Choroid plexus epithelial cell (primary cell): ENCODE measurements at regions not wholly inside any gene's neighbourhood (a gene's known extent, or its start where the extent isn't known, plus 50 kb on each side); places are given as distances from the start of the nearest gene placed in this dataset.
A peak's percentile ranks its signal among the peaks of the same experiment; 100 is the strongest.

Experiments
- DNase-seq: peaks from one replicate; pipeline ENCODE4 v3.0.0-alpha.2; 2010; ENCODE audit warnings: low read depth
- H3K4me3 ChIP-seq: 2 replicates; pipeline ENCODE4 v1.5.1; 2011; ENCODE audit warnings: low read depth, mild to moderate bottlenecking, control low read depth, low read length, moderate library complexity
- CTCF ChIP-seq: conservative IDR thresholded peaks from 2 replicates; pipeline ENCODE4 v1.5.1; 2011; ENCODE audit warnings: low read depth, mild to moderate bottlenecking, control low read depth, inconsistent platforms, low read length, moderate library complexity

- DNase-seq = no peak
- no peak for TF ChIP-seq CTCF
Measured at GRCh38 chr15:29972051-29972450, 110.7 kb upstream of the GOLGA8J start.

GRCh38 chr15:29970402-29970695, 112.4 kb upstream of the GOLGA8J start:
- DNase-seq = peak; percentile 28
- no peak for TF ChIP-seq CTCF
- no peak overlapping the region for H3K4me3 ChIP-seq

More at GRCh38 chr15:29972051-29972450, 110.7 kb upstream of the GOLGA8J start:
- no peak overlapping the region for H3K4me3 ChIP-seq

GRCh38 chr15:29969562-29970401, 113.0 kb upstream of the GOLGA8J start:
- no peak for DNase-seq
- no peak for TF ChIP-seq CTCF
- no peak overlapping the region for H3K4me3 ChIP-seq

GRCh38 chr15:29968895-29969561, 113.7 kb upstream of the GOLGA8J start:
- no peak for DNase-seq
- H3K4me3 ChIP-seq = peak overlapping the region; percentile 56
- no peak for TF ChIP-seq CTCF

- TF ChIP-seq CTCF = no peak
- H3K4me3 ChIP-seq = peak overlapping the region; percentile 56
- DNase-seq = no peak
Measured at GRCh38 chr15:29968099-29968894, 114.5 kb upstream of the GOLGA8J start.

GRCh38 chr15:29962407-29962806, 120.3 kb upstream of the GOLGA8J start:
- TF ChIP-seq CTCF = no peak
- H3K4me3 ChIP-seq = no peak overlapping the region
- DNase-seq = no peak
